H1 (cell line): ENCODE measurements at regions not wholly inside any gene's neighbourhood (a gene's known extent, or its start where the extent isn't known, plus 50 kb on each side); places are given as distances from the start of the nearest gene placed in this dataset.

ENCODE experiments used
- CTCF ChIA-PET: fragments of 300-600 bp; sonication (Branson Sonifier 250); formaldehyde crosslinking; loops from one replicate; lab custom pipeline; 2021; ENCODE audit not compliant: partially characterized antibody; lab: Charles Lee
- POLR2A ChIA-PET: fragments of 300-600 bp; sonication (Branson Sonifier 250); formaldehyde crosslinking; loops from one replicate; lab custom pipeline; 2021; ENCODE audit warnings: inconsistent platforms; ENCODE audit not compliant: partially characterized antibody; lab: Charles Lee
- DNase-seq, 2 experiments: peaks; one replicate each; pipeline versions ENCODE4 v3.0.0 to v3.0.0-alpha.2; 2010 to 2022; ENCODE audit warnings: low spot score in 2 of 2, low read depth in 1 of 2, mixed read lengths in 1 of 2
- FAIRE-seq: peaks from 2 replicates; lab custom pipeline; 2011; peaks lifted over from hg19 to GRCh38; lab: Jason Lieb, UNC
- H2AFZ ChIP-seq: 2 replicates; pipeline ENCODE4 v1.8.1; 2012; ENCODE audit warnings: low read length, inconsistent platforms
- H2AK5ac ChIP-seq: 2 replicates; pipeline ENCODE4 v1.6.1; 2013; ENCODE audit warnings: low read depth, low read length
- H2BK120ac ChIP-seq: replicated peaks from 2 replicates; pipeline ENCODE3; 2013; ENCODE audit warnings: low read depth, low read length, inconsistent platforms
- H2BK12ac ChIP-seq: 2 replicates; pipeline ENCODE4 v1.6.1; 2013; ENCODE audit warnings: low read depth, low read length
- H2BK15ac ChIP-seq: 2 replicates; pipeline ENCODE4 v1.6.1; 2013; ENCODE audit warnings: low read length
- H2BK20ac ChIP-seq: 2 replicates; pipeline ENCODE4 v1.6.1; 2013; ENCODE audit warnings: low read length
- H2BK5ac ChIP-seq: 2 replicates; pipeline ENCODE4 v1.6.1; 2013; ENCODE audit warnings: low read depth, low read length
- H3K14ac ChIP-seq: 2 replicates; pipeline ENCODE4 v1.6.1; 2013; ENCODE audit warnings: inconsistent platforms; ENCODE audit not compliant: insufficient read length
- H3K18ac ChIP-seq: 2 replicates; pipeline ENCODE4 v1.6.1; 2013; ENCODE audit warnings: low read length; ENCODE audit errors: extremely low read depth
- H3K23ac ChIP-seq: 2 replicates; pipeline ENCODE4 v1.6.1; 2013; ENCODE audit warnings: inconsistent platforms; ENCODE audit not compliant: insufficient read length
- H3K23me2 ChIP-seq: 2 replicates; pipeline ENCODE4 v1.6.1; 2013; ENCODE audit warnings: low read depth, low read length
- H3K27ac ChIP-seq: 2 replicates; pipeline ENCODE4 v1.6.1; 2011; ENCODE audit warnings: low read depth, low read length, inconsistent platforms
- H3K27me3 ChIP-seq, 4 experiments: replicated peaks in 1 of 4; 1 replicate in 1 of 4; 2 replicates in 3 of 4; pipeline versions ENCODE4 v1.6.1 to v1.8.1; 2011 to 2013; ENCODE audit warnings: low read length in 3 of 4, mild to moderate bottlenecking in 3 of 4, inconsistent platforms in 2 of 4, mixed read lengths in 2 of 4, moderate library complexity in 1 of 4; ENCODE audit not compliant: control insufficient read depth in 3 of 4, insufficient read depth in 3 of 4; ENCODE audit errors: extremely low read depth in 1 of 4
- H3K36me3 ChIP-seq, 4 experiments: 2 replicates each; pipeline versions ENCODE4 v1.6.1 to v1.8.1; 2011 to 2013; ENCODE audit warnings: mild to moderate bottlenecking in 4 of 4, low read length in 3 of 4, moderate library complexity in 2 of 4, control low read depth in 1 of 4, inconsistent platforms in 1 of 4; ENCODE audit not compliant: insufficient read depth in 4 of 4, control insufficient read depth in 2 of 4
- H3K4ac ChIP-seq: replicated peaks from 2 replicates; pipeline ENCODE3; 2013; ENCODE audit warnings: low read length, low read depth, mixed read lengths, inconsistent platforms; ENCODE audit not compliant: insufficient read length
- H3K4me1 ChIP-seq, 4 experiments: replicated peaks in 1 of 4; 1 replicate in 1 of 4; 2 replicates in 3 of 4; pipeline versions ENCODE4 v1.6.1 to v1.8.1; 2011 to 2013; ENCODE audit warnings: low read length in 3 of 4, inconsistent platforms in 2 of 4, mixed read lengths in 1 of 4; ENCODE audit not compliant: insufficient read depth in 4 of 4, control insufficient read depth in 3 of 4
- H3K4me2 ChIP-seq, 2 experiments: 2 replicates each; pipeline versions ENCODE4 v1.6.1 to v1.8.1; 2011 to 2013; ENCODE audit warnings: low read depth in 2 of 2, low read length in 2 of 2, control low read depth in 1 of 2, inconsistent platforms in 1 of 2, mild to moderate bottlenecking in 1 of 2; ENCODE audit not compliant: insufficient read depth in 1 of 2
- H3K4me3 ChIP-seq, 4 experiments: fragments of 200-600, 300-600 bp in 1 of 4; sonication (generic), shearing (Covaris generic), sonication (Bioruptor Twin) in 1 of 4; 2 replicates each; pipeline versions ENCODE4 v1.5.1 to v1.8.1; 2011 to 2016; ENCODE audit warnings: low read length in 4 of 4, low read depth in 3 of 4, control low read depth in 2 of 4, inconsistent platforms in 2 of 4, mild to moderate bottlenecking in 2 of 4, mixed read lengths in 1 of 4, moderate library complexity in 1 of 4; ENCODE audit not compliant: insufficient read depth in 2 of 4; ENCODE audit errors: extremely low read depth in 1 of 4
- H3K56ac ChIP-seq: replicated peaks from 2 replicates; pipeline ENCODE3; 2013; ENCODE audit warnings: low read depth, mild to moderate bottlenecking, mixed read lengths, low read length, inconsistent platforms; ENCODE audit not compliant: insufficient read length
- H3K79me1 ChIP-seq: 2 replicates; pipeline ENCODE4 v1.6.1; 2013; ENCODE audit warnings: low read depth, low read length, control low read depth
- H3K79me2 ChIP-seq, 2 experiments: 2 replicates each; pipeline versions ENCODE4 v1.6.1 to v1.8.1; 2012 to 2013; ENCODE audit warnings: low read length in 2 of 2, mild to moderate bottlenecking in 2 of 2, inconsistent platforms in 1 of 2; ENCODE audit not compliant: insufficient read depth in 2 of 2, control insufficient read depth in 1 of 2
- H3K9ac ChIP-seq, 4 experiments: replicated peaks in 1 of 4; 1 replicate in 1 of 4; 2 replicates in 3 of 4; pipeline versions ENCODE4 v1.6.1 to v1.8.1; 2011 to 2013; ENCODE audit warnings: low read depth in 3 of 4, low read length in 3 of 4, control low read depth in 2 of 4, mild to moderate bottlenecking in 2 of 4, moderate library complexity in 2 of 4, inconsistent platforms in 1 of 4; ENCODE audit errors: extremely low read depth in 1 of 4
- H3K9me3 ChIP-seq, 2 experiments: 2 replicates each; pipeline versions ENCODE4 v1.6.1 to v1.8.1; 2012 to 2013; ENCODE audit warnings: mild to moderate bottlenecking in 2 of 2, moderate library complexity in 2 of 2, control low read depth in 1 of 2, inconsistent platforms in 1 of 2, low read depth in 1 of 2, low read length in 1 of 2, mixed read lengths in 1 of 2; ENCODE audit not compliant: insufficient read depth in 2 of 2
- H4K20me1 ChIP-seq, 2 experiments: replicated peaks in 1 of 2; 2 replicates each; pipeline versions ENCODE3 to v1.8.1; 2011 to 2013; ENCODE audit warnings: inconsistent platforms in 2 of 2, low read length in 2 of 2, mild to moderate bottlenecking in 1 of 2; ENCODE audit not compliant: insufficient read depth in 2 of 2, control insufficient read depth in 1 of 2
- H4K5ac ChIP-seq: 2 replicates; pipeline ENCODE4 v1.6.1; 2013; ENCODE audit warnings: low read length, low read depth, mixed read lengths, inconsistent platforms; ENCODE audit not compliant: insufficient read length
- H4K8ac ChIP-seq: 2 replicates; pipeline ENCODE4 v1.8.0; 2013; ENCODE audit warnings: mild to moderate bottlenecking, moderate library complexity, low read length, inconsistent platforms; ENCODE audit not compliant: insufficient read depth; ENCODE audit errors: extremely low read depth
- H4K91ac ChIP-seq: replicated peaks from 2 replicates; pipeline ENCODE3; 2013; ENCODE audit warnings: low read length, mixed read lengths, inconsistent platforms; ENCODE audit not compliant: insufficient read length
- ASH2L ChIP-seq: fragments of 200-600, 300-600 bp; sonication (generic); IDR thresholded peaks from one replicate; pipeline ENCODE4 v1.7.1; 2017; ENCODE audit warnings: low read length
- BACH1 ChIP-seq: IDR thresholded peaks from 2 replicates; pipeline ENCODE4 v1.6.1; 2012; ENCODE audit warnings: low read length, improper control_type of control experiment
- CEBPB ChIP-seq: IDR thresholded peaks from 2 replicates; pipeline ENCODE4 v1.6.1; 2012; ENCODE audit warnings: low read depth, low read length
- CTBP2 ChIP-seq: IDR thresholded peaks from 2 replicates; pipeline ENCODE4 v1.7.0; 2011; ENCODE audit warnings: borderline replicate concordance, mild to moderate bottlenecking, moderate library complexity, mixed read lengths, low read length; ENCODE audit not compliant: insufficient read depth, insufficient read length
- EP300 ChIP-seq, 2 experiments: IDR thresholded peaks; 1 replicate in 1 of 2; 2 replicates in 1 of 2; pipeline ENCODE4 v1.6.1; 2011 to 2012; ENCODE audit warnings: low read depth in 2 of 2, low read length in 2 of 2, mild to moderate bottlenecking in 2 of 2, borderline replicate concordance in 1 of 2, inconsistent platforms in 1 of 2, moderate library complexity in 1 of 2
- EZH2 ChIP-seq: fragments of 200-600 bp; sonication (generic); IDR thresholded peaks from 2 replicates; pipeline ENCODE4 v1.7.1; 2012; ENCODE audit warnings: low read depth, mild to moderate bottlenecking, moderate library complexity, low read length, inconsistent platforms; ENCODE audit not compliant: severe bottlenecking
- GTF2F1 ChIP-seq: IDR thresholded peaks from 2 replicates; pipeline ENCODE4 v1.6.1; 2012; ENCODE audit warnings: low read depth, low read length, improper control_type of control experiment, borderline replicate concordance
- JUN ChIP-seq: IDR thresholded peaks from 2 replicates; pipeline ENCODE4 v1.6.1; 2011; ENCODE audit warnings: low read depth, mild to moderate bottlenecking, improper control_type of control experiment, low read length
- KDM5A ChIP-seq: fragments of 200-600 bp; IDR thresholded peaks from 2 replicates; pipeline ENCODE4 v1.7.1; 2012; ENCODE audit warnings: mild to moderate bottlenecking, low read length, inconsistent platforms, mixed read lengths
- MAFK ChIP-seq: IDR thresholded peaks from 2 replicates; pipeline ENCODE4 v1.6.1; 2012; ENCODE audit warnings: low read depth, mild to moderate bottlenecking, improper control_type of control experiment, low read length
- YY1 ChIP-seq: IDR thresholded peaks from 2 replicates; pipeline ENCODE4 v1.6.1; 2011; ENCODE audit warnings: low read depth, mild to moderate bottlenecking, low read length
- WGBS, 2 experiments: shearing (Covaris generic) in 1 of 2; methylation state at CpG; one replicate each; pipeline versions ENCODE4 v1.1.6 to v1.1.7; 2013 to 2015; ENCODE audit warnings: low lambda C conversion rate in 2 of 2, mixed read lengths in 2 of 2, inconsistent platforms in 1 of 2, low coverage in 1 of 2, missing lambda C conversion rate in 1 of 2; ENCODE audit not compliant: insufficient replicate concordance in 2 of 2, insufficient coverage in 1 of 2, insufficient read length in 1 of 2; ENCODE audit errors: extremely low coverage in 1 of 2, missing lambda C conversion rate in 1 of 2; 5-methylcytosine and 5-hydroxymethylcytosine counted together

DNA sequence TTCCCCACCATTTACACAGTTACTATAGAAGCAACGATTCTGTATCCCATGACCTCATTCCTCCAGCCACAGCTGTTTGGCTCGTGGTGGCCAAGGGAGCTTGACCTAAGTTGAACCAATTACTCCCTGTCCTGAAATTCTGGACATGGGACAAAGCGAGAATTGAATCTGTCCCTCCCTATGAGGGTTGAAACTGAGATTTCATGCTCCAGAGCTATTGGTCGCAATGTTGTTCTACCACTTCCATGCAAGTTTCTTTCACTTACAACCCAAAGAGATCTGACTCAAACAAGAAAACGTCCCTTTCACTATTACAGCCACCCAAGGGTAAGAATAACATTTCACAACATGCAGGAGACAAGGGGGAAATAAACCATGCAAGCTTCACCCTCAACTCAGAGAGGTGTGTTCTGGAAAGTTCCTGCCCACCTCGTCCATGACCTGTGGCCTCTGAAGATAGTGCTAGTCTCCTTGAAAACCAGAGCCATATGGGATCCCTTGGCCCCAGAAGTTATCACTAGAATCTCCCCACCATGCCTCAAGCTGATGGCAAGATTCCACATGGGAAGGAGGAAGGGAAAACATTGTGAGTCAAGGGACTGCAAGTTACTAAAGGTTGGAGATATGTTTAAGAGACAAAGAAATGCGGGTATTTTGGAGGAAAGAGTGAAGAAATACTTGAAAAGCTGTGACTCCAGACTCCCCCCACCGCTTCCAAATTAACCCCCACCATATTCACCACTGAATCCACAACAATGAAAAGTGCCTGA, 74.5 kb upstream of the SRSF6 start:
- H3K23ac ChIP-seq: no peak overlapping the region
- H4K5ac ChIP-seq: no peak overlapping the region
- no peak overlapping the region for H3K4me2 ChIP-seq
- no peak overlapping the region for H2BK15ac ChIP-seq
- DNase-seq: no peak
- TF ChIP-seq JUN (no peak), KDM5A (no peak), MAFK (no peak), EP300 (IDR thresholded peaks at IDR 0.05; ENCODE audit: borderline replicate concordance in 1 of 2, low read depth in 2 of 2, low read length in 2 of 2) (no peak), CTBP2 (no peak), YY1 (no peak), EZH2 (no peak), CEBPB (no peak), GTF2F1 (no peak), BACH1 (no peak), ASH2L (no peak)
- TF ChIP-seq, all 59 proteins: peak for 0
- H3K56ac ChIP-seq: no peak overlapping the region
- H4K8ac ChIP-seq: no peak overlapping the region
- no peaks in the 10 kb centered on the region for H3K79me2 ChIP-seq
- H3K9ac ChIP-seq: no peak overlapping the region
- H3K9me3 ChIP-seq: no peaks in the 10 kb centered on the region
- ChIA-PET POLR2A (no interaction called here), CTCF (interaction anchor here (0.6 to 2.0 kb wide), 5 partner anchors 9 to 696 kb away, joined by 3 to 7 read pairs (median 3); no protein-coding TSS in a partner anchor)
- H3K4me1 ChIP-seq: no peaks in the 10 kb centered on the region
- no peak overlapping the region for H2BK12ac ChIP-seq
- no peak overlapping the region for H3K4me3 ChIP-seq
- H3K4ac ChIP-seq: no peak overlapping the region
- H2AFZ ChIP-seq: no peak overlapping the region
- no peak overlapping the region for H2BK120ac ChIP-seq
- no peaks in the 10 kb centered on the region for H3K36me3 ChIP-seq
- H3K27ac ChIP-seq: no peak overlapping the region
- FAIRE-seq: no peak
- H2BK20ac ChIP-seq: no peak overlapping the region
- no peak overlapping the region for H2BK5ac ChIP-seq
- no peak overlapping the region for H2AK5ac ChIP-seq
- no peaks in the 10 kb centered on the region for H3K79me1 ChIP-seq
- no peak overlapping the region for H3K18ac ChIP-seq
- H3K14ac ChIP-seq: no peak overlapping the region
- no peaks in the 10 kb centered on the region for H4K20me1 ChIP-seq
- no peaks in the 10 kb centered on the region for H3K27me3 ChIP-seq
- no peak overlapping the region for H4K91ac ChIP-seq
- 90% methylated on average over 8 of the region's 8 CpGs; no CpG with 5 or more reads in 1 of the 2 experiments for WGBS, 2 experiments
- H3K23me2 ChIP-seq: no peaks in the 10 kb centered on the region
